GM10266 (cell line): ENCODE measurements at regions not wholly inside any gene's neighbourhood (a gene's known extent, or its start where the extent isn't known, plus 50 kb on each side); places are given as distances from the start of the nearest gene placed in this dataset.

ENCODE experiments used
- DNase-seq: peaks from one replicate; pipeline ENCODE4 v3.0.0; 2012; ENCODE audit errors: extremely low spot score
- CTCF ChIP-seq: IDR thresholded peaks from 2 replicates; pipeline ENCODE4 v1.5.1; 2012; ENCODE audit warnings: mild to moderate bottlenecking, low read depth; ENCODE audit not compliant: control insufficient read depth, insufficient read depth; ENCODE audit errors: missing control alignments

DNA sequence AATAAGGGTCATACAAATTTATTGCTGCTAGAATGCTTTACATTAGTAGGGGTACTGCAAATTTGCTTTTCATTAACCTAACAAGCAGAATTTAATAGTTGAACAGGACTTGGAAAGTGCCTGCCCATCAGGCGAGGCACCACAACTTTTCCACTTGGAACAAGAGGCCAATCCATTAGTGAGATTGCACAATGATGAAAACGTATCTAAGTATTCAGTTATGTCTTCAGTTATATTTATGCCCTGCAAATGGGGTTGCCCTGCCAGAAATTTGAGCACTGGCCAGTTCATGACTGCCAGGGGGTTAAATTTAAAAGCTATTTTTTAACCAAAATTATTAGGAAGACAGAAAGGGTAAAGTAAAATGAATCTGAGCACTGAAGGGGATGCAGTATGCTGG, 111.1 kb upstream of the PALS2 start:
- no peak for DNase-seq
- TF ChIP-seq CTCF: no peak

- no peak for DNase-seq
- TF ChIP-seq CTCF: no peak
These were observed 110.3 kb upstream of the PALS2 start for GRCh38 chr7:24462984-24463383.

GRCh38 chr7:24463474-24463873, 109.8 kb upstream of the PALS2 start:
- TF ChIP-seq CTCF: no peak
- no peak for DNase-seq

- TF ChIP-seq CTCF: no peak
- no peak for DNase-seq
These were observed 108.4 kb upstream of the PALS2 start for GRCh38 chr7:24464861-24465260.

DNA sequence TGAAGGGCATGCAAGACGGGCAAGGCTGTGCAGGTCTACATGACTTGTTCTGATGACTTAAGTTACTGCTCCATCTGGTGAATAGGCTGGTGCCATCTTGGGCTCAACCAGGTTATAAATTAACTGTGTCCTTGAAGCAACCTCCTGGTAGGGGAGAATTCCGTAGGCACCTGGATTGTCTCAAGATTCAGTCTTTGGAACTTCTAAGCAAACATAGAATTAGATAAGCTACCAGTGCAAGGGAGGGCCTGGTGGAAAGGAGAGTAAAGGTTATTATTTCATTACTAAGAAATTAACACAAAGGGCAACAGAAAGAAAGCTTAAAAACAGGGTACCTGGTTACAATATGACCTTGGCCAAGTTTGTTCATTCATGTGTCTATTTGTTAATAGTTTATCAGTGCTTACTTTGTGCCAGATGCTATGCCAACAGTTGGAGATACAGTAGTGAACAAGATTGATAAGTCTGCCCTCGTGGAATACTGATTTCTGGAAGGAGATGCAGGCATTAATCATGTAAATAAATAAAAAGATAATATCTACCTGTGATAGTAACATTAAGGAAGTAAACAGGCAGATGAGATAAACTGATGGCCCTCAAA, 107.0 kb upstream of the PALS2 start:
- TF ChIP-seq CTCF: no peak

GRCh38 chr7:24469118-24469517, 104.1 kb upstream of the PALS2 start:
- TF ChIP-seq CTCF: no peak
- DNase-seq: no peak

More for the DNA sequence above, 107.0 kb upstream of the PALS2 start:
- no peak for DNase-seq

DNA sequence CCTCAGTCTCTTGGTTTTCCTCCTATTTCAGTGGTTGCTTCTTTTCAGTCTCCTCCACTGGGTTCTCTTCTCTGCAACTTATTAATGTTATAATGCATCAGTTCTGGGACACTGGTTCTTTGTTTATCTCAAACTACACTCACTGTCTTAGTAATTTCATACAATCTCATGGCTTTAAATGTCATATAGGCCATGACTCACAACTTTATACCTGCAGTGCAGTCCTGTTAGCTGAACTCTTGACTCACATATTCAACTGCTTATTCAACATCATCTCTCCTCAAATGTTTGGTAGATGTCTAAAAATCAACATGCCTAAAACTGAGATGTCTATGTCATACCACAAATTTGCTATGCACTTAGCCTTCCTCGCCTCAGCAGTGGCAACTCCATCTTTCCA, 101.2 kb upstream of the PALS2 start:
- no peak for DNase-seq
- TF ChIP-seq CTCF: no peak
